Stomach (tissue), 4 donors: ENCODE measurements at regions not wholly inside any gene's neighbourhood (a gene's known extent, or its start where the extent isn't known, plus 50 kb on each side); places are given as distances from the start of the nearest gene placed in this dataset.

Experiments used
- POLR2A ChIP-seq, 4 donors: fragments of 450-650 bp; IDR thresholded peaks; one replicate each; pipeline ENCODE4 v1.6.1; 2016; ENCODE audit warnings: antibody characterized with exemption in 4 of 4, control low read depth in 2 of 4, mild to moderate bottlenecking in 1 of 4, moderate library complexity in 1 of 4
- POLR2AphosphoS5 ChIP-seq, 3 donors: sonication (generic); formaldehyde crosslinking; IDR thresholded peaks; one replicate each; pipeline ENCODE4 v1.6.1; 2016; ENCODE audit warnings: antibody characterized with exemption in 3 of 3
- TF ChIP-seq, protein P1 (sequence below), 7 experiments: fragments of 450-650 bp in 4 of 7; fragments of 200-600 bp in 3 of 7; sonication (generic) in 3 of 7; IDR thresholded peaks; one replicate each; pipeline ENCODE4 v1.5.1; 2016 to 2019; ENCODE audit warnings: antibody characterized with exemption in 7 of 7, control low read depth in 2 of 7, mild to moderate bottlenecking in 1 of 7

- TF ChIP-seq, protein P1, sequence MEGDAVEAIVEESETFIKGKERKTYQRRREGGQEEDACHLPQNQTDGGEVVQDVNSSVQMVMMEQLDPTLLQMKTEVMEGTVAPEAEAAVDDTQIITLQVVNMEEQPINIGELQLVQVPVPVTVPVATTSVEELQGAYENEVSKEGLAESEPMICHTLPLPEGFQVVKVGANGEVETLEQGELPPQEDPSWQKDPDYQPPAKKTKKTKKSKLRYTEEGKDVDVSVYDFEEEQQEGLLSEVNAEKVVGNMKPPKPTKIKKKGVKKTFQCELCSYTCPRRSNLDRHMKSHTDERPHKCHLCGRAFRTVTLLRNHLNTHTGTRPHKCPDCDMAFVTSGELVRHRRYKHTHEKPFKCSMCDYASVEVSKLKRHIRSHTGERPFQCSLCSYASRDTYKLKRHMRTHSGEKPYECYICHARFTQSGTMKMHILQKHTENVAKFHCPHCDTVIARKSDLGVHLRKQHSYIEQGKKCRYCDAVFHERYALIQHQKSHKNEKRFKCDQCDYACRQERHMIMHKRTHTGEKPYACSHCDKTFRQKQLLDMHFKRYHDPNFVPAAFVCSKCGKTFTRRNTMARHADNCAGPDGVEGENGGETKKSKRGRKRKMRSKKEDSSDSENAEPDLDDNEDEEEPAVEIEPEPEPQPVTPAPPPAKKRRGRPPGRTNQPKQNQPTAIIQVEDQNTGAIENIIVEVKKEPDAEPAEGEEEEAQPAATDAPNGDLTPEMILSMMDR (IDR thresholded peaks at IDR 0.05) = no peak
- TF ChIP-seq POLR2A (IDR thresholded peaks at IDR 0.05) = no peak
- TF ChIP-seq POLR2AphosphoS5 (IDR thresholded peaks at IDR 0.05) = no peak
Observed at GRCh38 chr12:64965920-64966319, 141.5 kb downstream of the TBC1D30 start.
